HG03108 (cell line): ENCODE measurements at regions not wholly inside any gene's neighbourhood (a gene's known extent, or its start where the extent isn't known, plus 50 kb on each side); places are given as distances from the start of the nearest gene placed in this dataset.

Source experiments
- ATAC-seq: cut with Tn5 transposase; IDR thresholded peaks from one replicate; pipeline ENCODE4 v1.9.1; 2021; ENCODE audit warnings: moderate library complexity; ENCODE audit not compliant: unreplicated experiment

DNA sequence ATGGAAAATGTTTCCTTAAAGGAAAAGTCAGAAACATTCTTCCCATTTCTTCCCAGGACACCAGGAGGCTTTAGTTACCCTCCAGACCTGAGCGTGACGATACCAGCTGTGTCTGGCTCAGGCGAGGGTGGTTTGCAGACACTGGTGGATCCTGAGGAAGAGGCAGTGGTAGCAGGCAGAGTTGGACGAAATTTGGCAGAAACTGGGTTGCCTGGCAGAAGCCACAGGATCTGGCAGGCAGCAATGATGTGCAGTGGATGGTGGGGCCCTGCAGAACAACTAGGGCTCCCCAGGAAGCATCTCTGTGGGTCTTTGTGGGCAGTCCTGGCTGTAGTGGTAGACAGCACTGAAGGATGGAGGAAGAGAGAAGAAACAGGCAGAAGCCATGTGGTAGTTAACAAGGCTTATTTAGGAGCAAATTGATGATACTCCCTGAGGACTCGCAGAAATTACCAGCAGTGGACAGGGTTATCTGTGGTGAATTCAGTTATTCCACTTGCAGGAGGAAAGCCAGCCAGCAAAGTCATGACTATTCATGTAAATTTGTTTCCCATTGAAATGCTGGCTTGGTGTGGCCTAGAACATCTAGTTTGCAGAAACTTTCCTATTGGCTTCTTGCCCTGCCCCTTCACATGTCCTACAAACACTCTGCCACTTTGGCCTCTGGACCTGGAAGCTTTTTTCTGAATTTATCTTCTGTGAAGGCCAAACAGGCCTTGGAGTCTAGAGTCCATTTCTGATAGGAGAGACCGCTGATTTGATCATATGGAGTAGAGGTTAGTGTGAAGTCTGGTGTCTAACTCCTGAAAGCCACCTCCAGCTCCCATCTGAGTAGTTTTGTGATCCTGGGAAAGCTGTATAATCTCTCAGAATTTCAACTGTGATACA is 212.0 kb downstream of the DMRT2 start:
- ATAC-seq = no peak

DNA sequence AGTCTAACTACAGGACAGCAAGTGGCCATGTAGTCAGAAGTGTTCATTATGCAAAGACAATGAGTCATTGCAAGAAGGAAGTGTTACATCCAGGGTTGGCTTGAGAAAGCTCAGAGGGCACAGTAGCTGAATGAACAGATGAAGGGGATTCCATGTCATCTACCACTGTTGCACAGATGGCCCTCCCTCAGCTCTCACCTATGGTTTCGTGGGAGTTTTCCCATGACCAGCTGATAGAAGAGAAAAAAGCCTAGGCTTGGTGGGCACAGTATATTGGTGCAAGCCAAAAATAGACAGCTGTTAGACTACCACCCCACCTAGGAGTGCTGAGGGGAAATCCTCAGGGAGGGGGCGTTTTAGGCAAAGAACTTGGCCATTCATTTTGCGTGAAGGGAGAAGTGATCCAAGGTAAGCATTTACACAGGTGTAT is 217.0 kb downstream of the DMRT2 start:
- ATAC-seq = peak; percentile 93

DNA sequence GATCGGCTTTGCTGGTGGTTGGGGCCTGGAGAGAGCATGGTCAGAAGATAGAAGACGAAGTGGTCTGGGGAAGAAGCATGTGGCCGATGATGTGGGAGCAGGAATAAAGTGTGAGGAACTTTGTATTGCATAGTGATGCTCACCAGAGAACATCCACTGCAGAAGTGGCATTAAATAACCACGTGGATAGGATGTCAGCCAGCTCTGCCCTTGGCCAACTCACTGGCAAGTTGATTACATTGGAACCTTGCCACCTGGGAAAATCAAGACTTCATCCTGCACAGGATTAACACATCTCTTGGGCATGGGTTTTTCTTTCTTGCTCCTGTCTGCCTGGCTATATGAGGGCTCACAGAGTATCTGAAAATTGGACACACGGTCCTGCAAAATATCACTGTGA is 217.4 kb downstream of the DMRT2 start:
- no peak for ATAC-seq

DNA sequence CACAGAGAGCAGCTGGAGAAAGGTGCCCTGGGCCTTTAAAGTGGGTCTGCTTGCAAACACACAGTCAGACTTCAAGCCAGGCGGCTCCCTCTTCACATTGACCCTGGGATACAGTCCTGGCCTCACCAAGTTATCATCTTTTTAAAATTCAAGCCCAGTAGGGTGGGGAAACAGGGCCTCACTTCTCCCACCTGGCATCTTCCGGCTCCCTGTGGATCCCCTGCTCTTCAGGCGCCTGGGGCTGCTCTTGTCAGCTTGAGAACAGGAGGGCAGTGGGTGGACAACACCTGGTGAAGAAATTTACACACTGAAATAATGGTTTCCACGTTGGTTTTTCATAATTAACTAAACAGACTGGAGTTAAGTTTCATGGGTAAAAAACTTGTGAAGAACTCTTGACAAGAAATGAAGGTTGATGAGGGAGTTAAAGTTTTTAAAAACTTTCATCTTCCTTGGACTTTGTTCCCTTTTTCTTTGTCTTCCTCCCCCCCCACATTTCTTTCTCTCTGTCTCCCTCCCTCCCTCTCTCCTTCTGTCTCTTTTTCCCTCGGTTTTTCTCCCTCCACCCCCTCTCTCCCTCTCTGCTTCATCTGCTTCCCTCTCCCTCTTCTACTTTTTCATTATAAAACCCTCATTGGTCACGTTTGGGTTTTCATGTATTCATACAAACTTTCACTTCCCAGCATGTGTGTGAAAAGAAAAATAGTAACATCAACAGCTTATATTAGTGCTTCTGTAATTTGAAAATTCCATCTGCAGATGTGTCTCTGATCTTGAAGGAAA is 219.6 kb downstream of the DMRT2 start:
- ATAC-seq = no peak

DNA sequence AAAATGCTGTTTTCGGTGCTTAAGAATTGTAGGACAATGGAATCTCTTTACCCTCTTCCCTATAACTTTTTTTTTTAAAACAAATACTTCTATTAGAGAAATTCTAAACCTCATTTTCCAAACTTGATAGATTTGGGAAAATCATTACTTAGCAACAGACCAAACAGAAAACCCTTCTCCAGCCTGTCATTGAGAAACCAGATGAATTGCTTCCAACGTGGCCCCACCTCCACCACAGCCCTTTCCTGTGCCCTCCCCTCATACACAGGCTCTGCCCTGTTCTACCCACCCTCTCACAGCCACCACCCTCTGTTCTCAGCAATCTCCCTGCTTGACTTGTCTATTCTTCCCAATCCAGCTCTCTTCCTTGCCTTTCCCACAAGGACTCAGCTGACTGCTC is 221.2 kb downstream of the DMRT2 start:
- ATAC-seq = no peak

DNA sequence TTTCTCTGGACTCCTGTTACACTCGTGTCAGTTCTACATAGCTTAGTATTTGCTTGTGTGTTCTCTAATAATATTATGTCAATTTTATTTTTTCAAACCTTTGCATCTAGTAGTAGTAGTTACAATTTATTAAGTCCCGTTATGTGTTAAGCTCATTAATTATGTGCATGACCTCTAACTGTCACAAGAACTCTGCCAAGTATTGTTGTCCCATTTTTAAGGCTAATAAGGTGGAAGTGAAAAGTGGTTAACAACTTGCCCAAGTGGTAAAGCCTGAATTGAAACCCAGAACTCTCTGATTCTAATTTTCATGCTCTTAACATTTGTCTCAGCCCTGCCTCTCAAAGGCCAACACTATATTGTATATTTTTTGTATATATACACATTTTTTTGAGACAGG is 221.6 kb downstream of the DMRT2 start:
- no peak for ATAC-seq

DNA sequence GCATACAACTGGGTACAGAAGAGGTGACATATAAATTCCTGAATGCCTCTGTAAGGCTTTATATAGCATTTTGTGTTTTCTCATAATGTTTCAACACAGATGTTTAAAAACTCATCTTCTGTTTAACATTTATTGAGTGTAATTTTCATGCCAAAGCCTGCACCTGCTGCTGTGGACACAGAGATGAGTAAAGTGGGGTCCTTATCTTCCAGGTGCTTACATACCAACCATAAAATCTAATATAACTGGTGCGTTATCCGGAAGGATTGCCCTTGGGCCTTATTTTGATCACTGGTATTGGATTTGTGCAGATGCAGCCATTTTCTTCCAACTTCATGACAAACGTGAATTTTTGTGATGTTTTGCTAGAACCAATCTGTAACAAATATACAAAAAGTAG is 222.3 kb downstream of the DMRT2 start:
- ATAC-seq = no peak

DNA sequence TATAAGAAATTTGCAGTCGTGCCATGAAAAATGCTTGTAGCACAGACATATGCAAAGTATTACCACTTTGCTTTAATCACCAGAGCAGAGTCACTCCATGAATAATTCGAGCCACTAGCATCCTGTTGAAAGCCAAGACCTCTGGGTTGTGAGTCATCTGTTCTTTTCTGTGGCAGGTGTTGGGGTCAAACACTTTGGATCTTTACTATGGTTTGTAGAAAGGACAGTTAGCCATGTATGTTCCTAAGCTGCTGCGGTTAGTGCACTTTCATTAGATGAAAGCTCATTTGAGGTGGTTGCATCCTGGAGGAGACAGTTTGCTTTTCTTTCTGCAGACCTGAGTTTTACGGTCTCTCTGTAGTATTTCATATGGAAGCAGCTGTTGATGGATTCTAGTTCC is 223.7 kb downstream of the DMRT2 start:
- no peak for ATAC-seq

DNA sequence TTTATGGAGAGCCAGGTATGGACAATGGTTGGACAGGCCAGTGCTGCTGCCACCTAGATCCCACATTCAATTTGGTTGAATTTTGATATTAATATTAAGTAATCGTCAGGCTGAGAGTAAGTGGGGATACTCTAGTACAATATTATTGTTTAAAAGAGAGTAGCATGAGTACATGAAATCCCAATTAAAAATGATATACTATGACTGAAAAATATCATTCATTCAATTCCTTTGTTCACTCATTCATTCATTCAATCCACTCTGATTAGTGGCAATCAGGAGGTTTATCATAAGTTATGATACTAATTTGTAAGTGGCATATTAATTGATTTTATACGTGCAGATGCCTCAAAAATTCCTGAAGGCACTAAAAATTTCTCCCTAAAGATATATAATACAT is 224.2 kb downstream of the DMRT2 start:
- no peak for ATAC-seq

DNA sequence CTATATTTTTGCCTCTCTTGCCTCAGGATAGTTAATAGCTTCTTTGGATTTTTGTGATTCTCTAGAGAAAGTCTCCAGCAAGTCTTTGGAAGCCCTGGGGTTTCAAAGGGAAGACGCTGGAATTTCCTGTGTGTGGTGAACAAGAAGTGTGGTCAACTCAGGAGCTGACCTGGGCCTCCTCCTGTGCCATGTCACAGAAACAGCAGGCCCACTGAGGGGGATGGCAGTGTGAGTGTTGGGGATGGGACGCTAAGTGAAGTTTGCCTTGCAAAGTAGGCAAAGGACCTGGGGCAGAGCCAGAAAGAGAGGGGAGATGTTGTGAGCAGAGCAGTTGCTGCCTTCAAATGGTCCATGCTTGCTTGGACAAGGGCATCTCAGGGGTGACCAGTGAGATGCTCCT is 226.3 kb downstream of the DMRT2 start:
- no peak for ATAC-seq

DNA sequence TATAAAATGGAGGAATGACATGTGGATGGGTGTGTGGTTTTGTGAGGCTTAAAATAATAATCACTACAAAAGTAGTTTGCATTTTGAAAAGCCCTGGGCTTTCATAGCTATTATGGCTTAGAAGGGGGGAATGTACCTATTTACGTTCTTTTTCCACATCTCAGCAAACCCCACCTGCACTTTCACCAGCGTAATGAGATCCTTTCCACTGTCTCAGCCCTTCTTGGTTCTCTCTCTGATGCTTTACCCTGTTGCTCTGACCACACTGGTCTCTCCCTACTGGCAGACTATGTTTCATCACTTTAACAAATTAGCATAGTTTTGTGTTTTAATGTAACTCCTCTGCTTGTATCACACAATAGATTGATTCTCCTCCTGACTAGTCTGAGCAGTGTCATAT is 234.6 kb downstream of the DMRT2 start:
- ATAC-seq = no peak

DNA sequence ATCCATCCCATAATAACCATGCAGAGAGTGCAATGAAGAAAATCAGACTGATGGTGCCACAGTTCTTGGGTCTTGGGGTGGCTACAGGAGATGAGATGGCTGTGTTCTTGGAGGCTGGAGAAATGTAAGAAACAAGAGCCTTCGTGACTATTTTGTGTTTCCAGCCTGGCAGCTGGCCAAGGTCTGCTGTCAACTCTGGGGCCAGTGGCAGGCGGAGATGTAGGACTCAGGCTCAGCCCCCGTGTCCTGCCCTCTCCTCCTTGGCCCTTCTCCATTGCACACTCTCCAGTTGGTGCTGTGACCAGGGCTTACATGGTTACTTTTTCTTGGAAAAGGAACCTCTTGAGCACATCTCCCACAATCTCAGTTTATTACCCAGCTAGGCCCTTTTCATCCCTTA is 235.4 kb downstream of the DMRT2 start:
- no peak for ATAC-seq

DNA sequence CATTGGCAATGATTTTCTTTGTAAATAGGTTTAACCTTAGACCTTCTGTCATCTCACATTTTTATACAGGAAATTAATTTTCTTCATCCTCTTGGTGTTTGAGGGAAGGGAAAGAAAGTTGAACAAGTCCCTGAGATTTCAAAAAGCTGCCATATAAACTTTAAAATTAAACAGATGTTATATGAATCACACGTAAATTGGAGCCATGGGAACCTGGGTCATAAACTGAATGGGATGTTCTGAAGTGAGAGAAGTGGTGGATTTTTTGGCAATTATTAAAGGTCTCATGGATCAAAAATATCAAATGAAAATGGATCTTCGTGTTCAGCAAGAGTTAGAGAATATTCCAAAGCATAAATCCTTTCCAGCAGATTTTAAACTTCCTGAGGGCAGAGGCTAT is 242.2 kb downstream of the DMRT2 start:
- no peak for ATAC-seq

DNA sequence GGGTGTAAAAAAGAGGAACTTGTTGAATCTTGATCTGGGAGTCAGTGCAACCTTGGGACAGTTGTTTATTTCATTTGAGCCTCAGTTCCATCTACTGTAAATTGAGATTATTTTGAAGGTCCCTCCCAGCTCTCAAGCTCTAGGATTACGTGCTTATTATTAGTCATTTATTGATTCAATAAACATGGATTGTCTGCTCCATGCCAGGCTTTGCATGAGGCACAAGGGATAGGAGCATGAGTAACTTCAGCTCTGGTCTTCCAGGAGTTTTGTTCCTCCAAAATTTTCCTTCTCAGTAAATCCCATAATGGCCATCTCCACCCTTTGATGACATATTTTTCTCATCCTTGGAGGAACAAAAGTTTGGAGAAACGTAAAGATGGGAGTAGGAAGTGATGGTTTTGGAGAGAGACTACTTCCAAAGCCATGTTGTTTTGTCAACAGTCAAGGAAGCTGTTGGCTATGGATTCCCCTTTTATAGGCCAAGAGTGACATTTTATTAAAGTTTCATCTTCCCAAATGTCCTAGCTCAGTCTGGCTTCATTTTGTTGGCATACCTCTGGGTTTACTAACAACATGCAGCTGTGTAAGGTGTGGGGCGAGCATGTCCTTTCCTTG is 244.6 kb downstream of the DMRT2 start:
- no peak for ATAC-seq

DNA sequence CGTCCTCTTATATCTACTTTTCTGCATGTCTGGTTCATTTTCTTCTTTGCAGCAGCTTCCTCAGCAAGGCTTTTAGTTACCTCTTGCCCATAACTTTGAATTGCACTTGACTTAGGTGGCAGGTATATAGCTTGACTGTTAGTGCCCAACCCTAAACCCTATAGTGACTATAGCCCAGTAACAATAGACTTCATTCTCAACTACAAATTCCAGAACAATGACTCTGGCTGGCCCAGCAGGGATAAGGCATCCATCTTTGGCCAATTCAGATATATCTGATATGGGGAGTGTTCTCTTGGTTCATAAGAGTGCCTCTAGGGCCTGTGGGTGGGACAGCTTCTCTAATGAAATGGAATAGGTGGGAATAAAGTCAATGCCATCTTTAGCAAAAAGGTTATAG is 246.2 kb downstream of the DMRT2 start:
- ATAC-seq = no peak

DNA sequence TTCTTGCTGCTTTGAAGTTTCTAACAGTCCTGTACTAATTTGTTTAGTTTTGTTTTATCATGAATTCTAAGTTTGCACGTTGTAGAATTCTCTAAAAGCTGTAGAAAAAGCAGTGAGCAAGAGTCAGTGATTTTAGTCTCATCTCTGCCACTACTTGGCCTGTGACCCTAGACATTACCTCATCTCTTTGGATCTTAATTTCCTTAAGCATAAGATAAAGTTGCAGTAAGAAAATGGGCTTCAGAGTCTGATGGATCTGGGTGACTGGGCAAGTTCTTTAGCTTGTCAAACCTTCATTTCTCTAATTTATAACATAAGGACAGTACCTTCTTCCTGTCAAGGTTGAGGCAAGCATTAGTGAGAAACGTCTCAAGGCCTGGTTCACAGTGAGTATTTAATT is 247.9 kb downstream of the DMRT2 start:
- no peak for ATAC-seq

DNA sequence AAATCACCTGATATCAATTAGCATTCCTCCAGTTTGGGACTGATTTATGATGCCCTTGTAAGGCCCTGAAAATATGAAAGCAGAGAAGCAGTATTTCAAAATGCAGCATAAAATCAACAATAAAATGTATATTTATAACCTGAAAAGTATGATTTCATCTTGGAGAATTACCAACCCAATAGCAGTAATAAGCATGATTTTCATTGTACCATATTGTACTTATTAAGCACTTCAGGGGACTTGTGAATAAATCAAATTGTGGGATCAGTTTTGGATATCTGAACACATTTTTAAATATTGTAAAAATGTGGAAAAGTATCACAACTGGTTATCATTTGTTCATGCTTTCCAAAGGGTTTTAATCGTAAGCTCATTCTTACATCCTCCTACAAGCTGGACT is 250.8 kb downstream of the DMRT2 start:
- ATAC-seq = no peak

DNA sequence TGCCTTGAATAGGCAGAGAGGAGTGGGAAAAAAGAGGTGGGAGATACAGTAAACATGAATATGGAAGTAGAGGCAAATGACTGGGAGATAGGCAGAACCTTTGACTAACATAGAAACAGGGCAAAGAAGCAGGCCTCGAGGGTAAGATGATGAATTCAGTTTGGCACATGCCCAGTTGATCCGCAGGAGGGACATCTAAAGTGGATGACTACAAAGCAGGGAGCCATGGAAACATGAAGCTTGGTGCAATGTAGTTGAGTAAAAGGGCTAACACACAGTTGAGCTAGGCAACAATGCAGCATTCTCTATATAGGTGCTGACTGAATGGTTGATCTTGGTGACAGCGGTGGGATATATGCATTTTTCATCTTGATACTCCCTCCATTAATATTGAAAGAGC is 253.8 kb downstream of the DMRT2 start:
- ATAC-seq = no peak

DNA sequence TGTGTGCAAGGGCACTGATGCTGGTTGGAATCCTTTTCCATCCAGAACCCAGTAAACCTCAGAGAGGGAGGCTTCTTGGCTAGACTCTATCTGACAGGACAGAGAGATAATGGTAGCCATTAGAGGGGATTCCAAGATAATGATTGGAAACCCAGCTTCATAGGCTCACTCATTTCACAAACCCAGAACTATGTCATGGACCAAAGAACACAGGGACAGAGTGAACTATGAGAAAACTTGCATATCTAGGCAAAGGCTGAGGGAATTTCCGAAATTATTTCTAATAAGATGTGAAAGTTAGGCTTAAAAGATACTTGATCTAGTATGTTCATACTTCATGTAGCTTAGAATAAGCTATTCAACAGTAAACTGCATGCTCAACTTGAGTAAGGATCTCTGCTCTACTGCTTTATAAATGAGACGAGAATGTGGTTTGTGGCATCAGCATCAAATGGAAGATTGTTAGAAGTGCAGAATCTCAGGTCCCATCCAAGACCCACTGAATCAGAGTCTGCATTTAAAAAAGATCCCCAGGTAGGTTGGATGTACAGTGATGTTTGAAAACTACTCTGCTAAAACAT is 261.4 kb downstream of the DMRT2 start:
- no peak for ATAC-seq

DNA sequence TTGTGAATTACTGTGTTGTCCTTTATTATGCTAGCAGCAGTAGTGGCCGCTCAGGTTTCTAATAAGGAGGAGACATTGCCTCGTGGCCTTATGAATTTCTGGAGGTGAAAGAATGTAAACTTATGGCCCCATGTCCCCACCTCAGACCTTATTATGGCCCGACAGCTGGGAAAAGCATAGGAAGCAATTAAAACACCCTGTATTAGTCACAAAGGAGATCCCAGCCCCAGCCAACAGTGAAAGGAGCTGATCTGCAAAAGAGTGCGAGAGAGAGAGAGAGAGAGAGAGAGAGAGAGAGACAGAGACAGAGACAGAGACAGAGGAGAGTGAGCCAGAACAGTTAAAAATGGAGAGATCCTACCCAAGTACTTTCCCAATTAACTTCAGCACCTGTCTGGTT is 269.3 kb downstream of the DMRT2 start:
- no peak for ATAC-seq

DNA sequence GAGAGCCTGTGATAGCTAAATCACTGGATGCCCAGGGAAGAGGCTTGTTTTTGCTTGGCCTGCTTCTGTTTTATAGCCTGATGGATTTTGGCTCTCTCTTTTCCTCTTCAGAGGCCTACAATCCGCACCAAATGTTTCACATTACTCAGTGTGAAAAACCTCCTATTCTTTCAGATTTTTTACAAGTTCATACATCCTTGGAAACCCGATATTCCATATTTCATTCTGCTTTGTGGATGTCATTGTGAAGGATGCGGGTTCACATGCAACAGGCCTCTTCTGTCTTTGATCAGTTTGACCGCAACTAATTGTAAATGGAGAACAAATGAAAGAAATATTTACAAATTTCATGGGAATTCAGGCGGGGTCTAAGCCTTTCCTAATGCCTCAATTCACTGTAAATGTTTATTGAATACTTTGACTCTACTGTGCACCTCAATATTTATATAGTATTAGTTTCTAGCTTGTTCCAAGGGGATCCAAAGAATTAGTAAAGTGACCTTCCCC is 269.9 kb downstream of the DMRT2 start:
- ATAC-seq = no peak
